ENCODE measurements at regions not wholly inside any gene's neighbourhood (a gene's known extent, or its start where the extent isn't known, plus 50 kb on each side); places are given as distances from the start of the nearest gene placed in this dataset.

- TF ChIP-seq, protein P1, sequence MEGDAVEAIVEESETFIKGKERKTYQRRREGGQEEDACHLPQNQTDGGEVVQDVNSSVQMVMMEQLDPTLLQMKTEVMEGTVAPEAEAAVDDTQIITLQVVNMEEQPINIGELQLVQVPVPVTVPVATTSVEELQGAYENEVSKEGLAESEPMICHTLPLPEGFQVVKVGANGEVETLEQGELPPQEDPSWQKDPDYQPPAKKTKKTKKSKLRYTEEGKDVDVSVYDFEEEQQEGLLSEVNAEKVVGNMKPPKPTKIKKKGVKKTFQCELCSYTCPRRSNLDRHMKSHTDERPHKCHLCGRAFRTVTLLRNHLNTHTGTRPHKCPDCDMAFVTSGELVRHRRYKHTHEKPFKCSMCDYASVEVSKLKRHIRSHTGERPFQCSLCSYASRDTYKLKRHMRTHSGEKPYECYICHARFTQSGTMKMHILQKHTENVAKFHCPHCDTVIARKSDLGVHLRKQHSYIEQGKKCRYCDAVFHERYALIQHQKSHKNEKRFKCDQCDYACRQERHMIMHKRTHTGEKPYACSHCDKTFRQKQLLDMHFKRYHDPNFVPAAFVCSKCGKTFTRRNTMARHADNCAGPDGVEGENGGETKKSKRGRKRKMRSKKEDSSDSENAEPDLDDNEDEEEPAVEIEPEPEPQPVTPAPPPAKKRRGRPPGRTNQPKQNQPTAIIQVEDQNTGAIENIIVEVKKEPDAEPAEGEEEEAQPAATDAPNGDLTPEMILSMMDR (IDR thresholded peaks at IDR 0.05; ENCODE audit: low read length): no peak
- TF ChIP-seq EZH2 (IDR thresholded peaks at IDR 0.05; ENCODE audit: borderline replicate concordance, low read length): no peak
Observed at GRCh38 chr2:183780072-183780471, 655.8 kb downstream of the NUP35 start.

Data from OCI-LY1 (cell line).